Transverse colon (tissue), 4 donors: ENCODE measurements at regions not wholly inside any gene's neighbourhood (a gene's known extent, or its start where the extent isn't known, plus 50 kb on each side); places are given as distances from the start of the nearest gene placed in this dataset.

Experiments
- DNase-seq: peaks from one replicate; pipeline ENCODE4 v3.0.0-alpha.2; 2019
- H3K27ac ChIP-seq, 4 donors: fragments of 200-600 bp; sonication (generic); 2 replicates each; pipeline ENCODE4 v1.5.1; 2016 to 2018; ENCODE audit warnings: inconsistent platforms in 4 of 4
- H3K27me3 ChIP-seq: fragments of 200-600 bp; sonication (generic); 2 replicates; pipeline ENCODE4 v1.5.1; 2017; ENCODE audit warnings: inconsistent platforms
- H3K36me3 ChIP-seq, 4 donors: fragments of 200-600 bp; sonication (generic); 2 replicates each; pipeline ENCODE4 v1.5.1; 2017 to 2019; ENCODE audit warnings: inconsistent platforms in 4 of 4
- H3K4me1 ChIP-seq, 4 donors: fragments of 200-600 bp; sonication (generic); 2 replicates each; pipeline ENCODE4 v1.5.1; 2017 to 2020; ENCODE audit warnings: inconsistent platforms in 4 of 4
- H3K4me3 ChIP-seq, 4 donors: fragments of 200-600 bp; sonication (generic); 1 replicate in 1 of 4; 2 replicates in 3 of 4; pipeline versions ENCODE4 v1.5.1 to v1.6.1; 2017 to 2019; ENCODE audit warnings: inconsistent platforms in 4 of 4
- H3K9me3 ChIP-seq, 2 donors: fragments of 200-600 bp; sonication (generic); 2 replicates each; pipeline ENCODE4 v1.5.1; 2017 to 2019; ENCODE audit warnings: inconsistent platforms in 2 of 2
- CTCF ChIP-seq, 5 experiments: fragments of 200-600 bp in 3 of 5; fragments of 450-650 bp in 2 of 5; sonication (generic) in 3 of 5; IDR thresholded peaks; 1 replicate in 2 of 5; 2 replicates in 3 of 5; pipeline ENCODE4 v1.5.1; 2016 to 2017; ENCODE audit warnings: antibody characterized with exemption in 5 of 5, inconsistent platforms in 3 of 5, mild to moderate bottlenecking in 2 of 5, moderate library complexity in 1 of 5
- EP300 ChIP-seq: sonication (generic); formaldehyde crosslinking; IDR thresholded peaks from one replicate; pipeline ENCODE4 v1.6.1; 2017; ENCODE audit warnings: antibody characterized with exemption, low read depth
- POLR2A ChIP-seq: fragments of 450-650 bp; IDR thresholded peaks from one replicate; pipeline ENCODE4 v1.6.1; 2016; ENCODE audit warnings: antibody characterized with exemption, mild to moderate bottlenecking, moderate library complexity
- POLR2AphosphoS5 ChIP-seq, 3 donors: sonication (generic); formaldehyde crosslinking; IDR thresholded peaks; one replicate each; pipeline ENCODE4 v1.6.1; 2016; ENCODE audit warnings: antibody characterized with exemption in 3 of 3
- WGBS, 2 donors: methylation state at CpG; one replicate each; pipeline ENCODE4 v1.1.5; 2018; ENCODE audit warnings: low coverage in 1 of 2; 5-methylcytosine and 5-hydroxymethylcytosine counted together
- in situ Hi-C, 4 donors: fragments of 200-750 bp; cut with MboI; loops; one replicate each; pipeline versions ENCODE4 v1.15.0 to v1.15.1; 2017; ENCODE audit warnings: low sequenced_read_pairs in 3 of 4, low pct_ligation_motif_present in 1 of 4, low pct_unique_long_range_greater_than_20kb in 1 of 4
- intact Hi-C: fragments of 100-400 bp; cut with DNase I; formaldehyde crosslinking; loops from one replicate; pipeline ENCODE4 v1.15.1; 2023; ENCODE audit warnings: low total_unique reads

GRCh38 chr2:6072276-6072675 lies 380.1 kb downstream of the SOX11 start:
- H3K36me3 ChIP-seq = no peaks in the 10 kb centered on the region
- TF ChIP-seq POLR2AphosphoS5 (IDR thresholded peaks at IDR 0.05) = no peak
- TF ChIP-seq POLR2A = no peak
- TF ChIP-seq CTCF (IDR thresholded peaks at IDR 0.05) = no peak
- TF ChIP-seq EP300 = no peak
- in situ Hi-C loops (no loop called here), intact Hi-C loops (no loop called here)
- no peak for DNase-seq
- no peak overlapping the region for H3K4me3 ChIP-seq
- H3K9me3 ChIP-seq = no peaks in the 10 kb centered on the region
- no peaks in the 10 kb centered on the region for H3K4me1 ChIP-seq
- 69 to 75% methylated on average over 5 of the region's 5 CpGs for WGBS, 2 donors
- H3K27ac ChIP-seq = no peak overlapping the region
- H3K27me3 ChIP-seq = no peaks in the 10 kb centered on the region

- intact Hi-C loops = no loop called here
- Histone ChIP-seq H3K27ac (no peak overlapping the region), H3K4me1 (no peaks in the 10 kb centered on the region), H3K36me3 (no peaks in the 10 kb centered on the region), H3K4me3 (no peak overlapping the region), H3K9me3 (no peaks in the 10 kb centered on the region), H3K27me3 (no peaks in the 10 kb centered on the region)
- in situ Hi-C loops = no loop called here
- 77 to 80% methylated on average over 3 of the region's 3 CpGs for WGBS, 2 donors
- no peak for DNase-seq
- TF ChIP-seq POLR2AphosphoS5 (IDR thresholded peaks at IDR 0.05) = no peak
- TF ChIP-seq POLR2A = no peak
- no peak for TF ChIP-seq EP300
- no peak for TF ChIP-seq CTCF (IDR thresholded peaks at IDR 0.05)
Observed at GRCh38 chr2:6072768-6073167, 380.6 kb downstream of the SOX11 start.

- WGBS, 2 donors = 71 to 78% methylated on average over 4 to 11 of the region's 11 CpGs
- DNase-seq = no peak
Observed at GRCh38 chr2:6073191-6074088, 381.3 kb downstream of the SOX11 start.

More at GRCh38 chr2:6073191-6074088, 381.3 kb downstream of the SOX11 start:
- TF ChIP-seq POLR2A = no peak
- no peak for TF ChIP-seq CTCF (IDR thresholded peaks at IDR 0.05)
- TF ChIP-seq POLR2AphosphoS5 (IDR thresholded peaks at IDR 0.05) = no peak
- TF ChIP-seq EP300 = no peak
- Histone ChIP-seq H3K4me3 (no peak overlapping the region), H3K4me1 (no peaks in the 10 kb centered on the region), H3K27me3 (no peaks in the 10 kb centered on the region), H3K9me3 (no peaks in the 10 kb centered on the region), H3K27ac (no peak overlapping the region), H3K36me3 (no peaks in the 10 kb centered on the region)
- intact Hi-C loops (no loop called here), in situ Hi-C loops (no loop called here)
